Transverse colon (tissue), 4 donors: ENCODE measurements at regions not wholly inside any gene's neighbourhood (a gene's known extent, or its start where the extent isn't known, plus 50 kb on each side); places are given as distances from the start of the nearest gene placed in this dataset.

ENCODE experiments used
- DNase-seq: peaks from one replicate; pipeline ENCODE4 v3.0.0-alpha.2; 2019
- H3K27ac ChIP-seq, 4 donors: fragments of 200-600 bp; sonication (generic); 2 replicates each; pipeline ENCODE4 v1.5.1; 2016 to 2018; ENCODE audit warnings: inconsistent platforms in 4 of 4
- H3K27me3 ChIP-seq: fragments of 200-600 bp; sonication (generic); 2 replicates; pipeline ENCODE4 v1.5.1; 2017; ENCODE audit warnings: inconsistent platforms
- H3K36me3 ChIP-seq, 4 donors: fragments of 200-600 bp; sonication (generic); 2 replicates each; pipeline ENCODE4 v1.5.1; 2017 to 2019; ENCODE audit warnings: inconsistent platforms in 4 of 4
- H3K4me1 ChIP-seq, 4 donors: fragments of 200-600 bp; sonication (generic); 2 replicates each; pipeline ENCODE4 v1.5.1; 2017 to 2020; ENCODE audit warnings: inconsistent platforms in 4 of 4
- H3K4me3 ChIP-seq, 4 donors: fragments of 200-600 bp; sonication (generic); 1 replicate in 1 of 4; 2 replicates in 3 of 4; pipeline versions ENCODE4 v1.5.1 to v1.6.1; 2017 to 2019; ENCODE audit warnings: inconsistent platforms in 4 of 4
- H3K9me3 ChIP-seq, 2 donors: fragments of 200-600 bp; sonication (generic); 2 replicates each; pipeline ENCODE4 v1.5.1; 2017 to 2019; ENCODE audit warnings: inconsistent platforms in 2 of 2
- EP300 ChIP-seq: sonication (generic); formaldehyde crosslinking; IDR thresholded peaks from one replicate; pipeline ENCODE4 v1.6.1; 2017; ENCODE audit warnings: antibody characterized with exemption, low read depth
- POLR2A ChIP-seq: fragments of 450-650 bp; IDR thresholded peaks from one replicate; pipeline ENCODE4 v1.6.1; 2016; ENCODE audit warnings: antibody characterized with exemption, mild to moderate bottlenecking, moderate library complexity
- POLR2AphosphoS5 ChIP-seq, 3 donors: sonication (generic); formaldehyde crosslinking; IDR thresholded peaks; one replicate each; pipeline ENCODE4 v1.6.1; 2016; ENCODE audit warnings: antibody characterized with exemption in 3 of 3
- WGBS, 2 donors: methylation state at CpG; one replicate each; pipeline ENCODE4 v1.1.5; 2018; ENCODE audit warnings: low coverage in 1 of 2; 5-methylcytosine and 5-hydroxymethylcytosine counted together
- in situ Hi-C, 4 donors: fragments of 200-750 bp; cut with MboI; loops; one replicate each; pipeline versions ENCODE4 v1.15.0 to v1.15.1; 2017; ENCODE audit warnings: low sequenced_read_pairs in 3 of 4, low pct_ligation_motif_present in 1 of 4, low pct_unique_long_range_greater_than_20kb in 1 of 4
- intact Hi-C: fragments of 100-400 bp; cut with DNase I; formaldehyde crosslinking; loops from one replicate; pipeline ENCODE4 v1.15.1; 2023; ENCODE audit warnings: low total_unique reads
- TF ChIP-seq, protein P1 (sequence below), 5 experiments: fragments of 200-600 bp in 3 of 5; fragments of 450-650 bp in 2 of 5; sonication (generic) in 3 of 5; IDR thresholded peaks; 1 replicate in 2 of 5; 2 replicates in 3 of 5; pipeline ENCODE4 v1.5.1; 2016 to 2017; ENCODE audit warnings: antibody characterized with exemption in 5 of 5, inconsistent platforms in 3 of 5, mild to moderate bottlenecking in 2 of 5, moderate library complexity in 1 of 5

DNA sequence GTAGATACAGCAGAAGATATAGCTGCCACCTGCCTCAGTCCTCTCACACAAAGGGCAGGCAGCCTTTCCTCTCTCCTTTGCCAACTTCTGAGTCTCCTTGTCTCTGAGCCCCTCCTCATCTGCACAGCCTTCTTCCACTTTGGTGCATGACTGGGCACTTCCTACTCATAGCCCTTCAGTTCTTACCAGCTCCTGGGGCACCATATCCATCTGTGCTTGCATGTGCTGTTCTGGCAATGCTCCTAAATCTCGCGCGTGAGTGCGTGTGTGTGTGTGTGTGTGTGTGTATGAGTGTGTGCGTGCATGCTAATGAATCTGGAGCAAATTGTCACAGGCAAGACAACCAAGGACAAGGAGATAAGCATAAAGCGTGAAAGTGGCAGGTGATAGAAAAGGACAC is 1271.6 kb upstream of the SORCS1 start:
- no peak for DNase-seq
- Histone ChIP-seq H3K4me3 (no peak overlapping the region), H3K27ac (no peak overlapping the region), H3K4me1 (no peaks in the 10 kb centered on the region), H3K36me3 (no peaks in the 10 kb centered on the region), H3K9me3 (no peaks in the 10 kb centered on the region), H3K27me3 (no peaks in the 10 kb centered on the region)
- in situ Hi-C loops (no loop called here), intact Hi-C loops (no loop called here)
- 71 to 89% methylated on average over 4 to 6 of the region's 6 CpGs for WGBS, 2 donors
- TF ChIP-seq POLR2A: no peak
- TF ChIP-seq, protein P1, sequence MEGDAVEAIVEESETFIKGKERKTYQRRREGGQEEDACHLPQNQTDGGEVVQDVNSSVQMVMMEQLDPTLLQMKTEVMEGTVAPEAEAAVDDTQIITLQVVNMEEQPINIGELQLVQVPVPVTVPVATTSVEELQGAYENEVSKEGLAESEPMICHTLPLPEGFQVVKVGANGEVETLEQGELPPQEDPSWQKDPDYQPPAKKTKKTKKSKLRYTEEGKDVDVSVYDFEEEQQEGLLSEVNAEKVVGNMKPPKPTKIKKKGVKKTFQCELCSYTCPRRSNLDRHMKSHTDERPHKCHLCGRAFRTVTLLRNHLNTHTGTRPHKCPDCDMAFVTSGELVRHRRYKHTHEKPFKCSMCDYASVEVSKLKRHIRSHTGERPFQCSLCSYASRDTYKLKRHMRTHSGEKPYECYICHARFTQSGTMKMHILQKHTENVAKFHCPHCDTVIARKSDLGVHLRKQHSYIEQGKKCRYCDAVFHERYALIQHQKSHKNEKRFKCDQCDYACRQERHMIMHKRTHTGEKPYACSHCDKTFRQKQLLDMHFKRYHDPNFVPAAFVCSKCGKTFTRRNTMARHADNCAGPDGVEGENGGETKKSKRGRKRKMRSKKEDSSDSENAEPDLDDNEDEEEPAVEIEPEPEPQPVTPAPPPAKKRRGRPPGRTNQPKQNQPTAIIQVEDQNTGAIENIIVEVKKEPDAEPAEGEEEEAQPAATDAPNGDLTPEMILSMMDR (IDR thresholded peaks at IDR 0.05): no peak
- TF ChIP-seq EP300: no peak
- TF ChIP-seq POLR2AphosphoS5 (IDR thresholded peaks at IDR 0.05): no peak

DNA sequence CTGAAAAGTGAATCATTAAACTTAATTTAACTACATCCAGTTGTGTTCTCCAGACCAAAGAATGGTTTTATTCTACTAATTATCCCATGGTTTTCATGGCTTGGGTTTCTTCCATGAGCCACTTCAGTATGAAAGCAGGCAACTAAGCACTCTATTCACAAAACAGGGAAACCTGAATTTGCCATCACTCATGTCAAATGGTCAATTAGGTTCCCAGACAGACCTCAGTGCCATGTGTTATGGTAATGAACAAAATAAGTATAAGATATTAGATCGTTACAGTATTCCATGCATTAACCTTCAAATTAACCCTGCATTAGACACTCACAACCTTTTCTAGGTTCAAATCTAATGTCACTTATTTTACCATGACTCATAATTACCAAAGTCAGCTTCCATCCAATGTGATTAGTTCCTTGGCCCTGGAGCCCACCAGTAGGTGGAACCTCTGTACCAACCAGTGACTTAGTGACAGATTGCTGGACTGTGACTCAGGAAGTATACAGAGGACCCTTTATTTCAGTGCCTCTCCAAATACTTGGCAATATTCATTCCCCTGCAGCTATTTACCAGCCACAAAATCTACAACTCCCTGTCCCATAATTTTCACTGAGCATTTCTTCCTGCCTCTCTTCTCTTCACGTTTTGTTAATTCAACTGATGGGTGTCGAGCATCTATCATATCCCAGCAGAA is 1270.2 kb upstream of the SORCS1 start:
- DNase-seq: no peak
- WGBS, 2 donors: 75% methylated on average over 3 of the region's 3 CpGs
- in situ Hi-C loops (no loop called here), intact Hi-C loops (no loop called here)
- H3K4me1 ChIP-seq: no peaks in the 10 kb centered on the region
- H3K9me3 ChIP-seq: no peaks in the 10 kb centered on the region
- H3K27me3 ChIP-seq: no peaks in the 10 kb centered on the region
- no peak overlapping the region for H3K27ac ChIP-seq
- TF ChIP-seq EP300: no peak
- no peak for TF ChIP-seq POLR2A
- TF ChIP-seq, protein P1 (IDR thresholded peaks at IDR 0.05): no peak
- no peak for TF ChIP-seq POLR2AphosphoS5 (IDR thresholded peaks at IDR 0.05)
- H3K36me3 ChIP-seq: no peaks in the 10 kb centered on the region
- H3K4me3 ChIP-seq: no peak overlapping the region

DNA sequence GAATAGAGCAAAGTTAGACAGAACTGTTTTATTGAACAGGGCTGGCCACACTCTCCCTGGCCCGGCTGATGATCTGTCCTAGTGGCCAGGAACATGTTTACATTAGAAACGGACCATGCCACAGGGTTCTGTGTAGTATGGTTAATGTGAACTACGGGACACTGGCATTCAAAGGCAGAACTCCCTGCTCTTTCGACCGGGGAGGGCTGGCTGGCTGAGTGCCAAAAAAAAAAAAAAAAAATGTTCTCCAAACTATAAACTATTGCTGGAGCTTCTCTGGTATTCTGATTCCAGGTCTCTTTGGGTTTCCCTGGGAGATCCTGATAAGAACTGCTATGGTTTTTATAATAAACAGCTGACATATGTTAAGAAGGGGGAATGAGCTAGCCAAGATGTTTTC is 1262.6 kb upstream of the SORCS1 start:
- in situ Hi-C loops: no loop called here
- no peaks in the 10 kb centered on the region for H3K36me3 ChIP-seq
- WGBS, 2 donors: 0 to 15% methylated on average over 3 to 5 of the region's 5 CpGs
- no peaks in the 10 kb centered on the region for H3K27me3 ChIP-seq
- no peaks in the 10 kb centered on the region for H3K9me3 ChIP-seq
- intact Hi-C loops: no loop called here
- no peak overlapping the region for H3K4me3 ChIP-seq
- H3K27ac ChIP-seq: no peak overlapping the region
- TF ChIP-seq POLR2AphosphoS5 (IDR thresholded peaks at IDR 0.05): no peak
- TF ChIP-seq POLR2A: no peak
- TF ChIP-seq EP300: no peak
- TF ChIP-seq, protein P1 (IDR thresholded peaks at IDR 0.05): no peak
- DNase-seq: no peak
- peaks cover 0 to 11% (median 5%) of the 10 kb centered on the region in 4 donors for H3K4me1 ChIP-seq

DNA sequence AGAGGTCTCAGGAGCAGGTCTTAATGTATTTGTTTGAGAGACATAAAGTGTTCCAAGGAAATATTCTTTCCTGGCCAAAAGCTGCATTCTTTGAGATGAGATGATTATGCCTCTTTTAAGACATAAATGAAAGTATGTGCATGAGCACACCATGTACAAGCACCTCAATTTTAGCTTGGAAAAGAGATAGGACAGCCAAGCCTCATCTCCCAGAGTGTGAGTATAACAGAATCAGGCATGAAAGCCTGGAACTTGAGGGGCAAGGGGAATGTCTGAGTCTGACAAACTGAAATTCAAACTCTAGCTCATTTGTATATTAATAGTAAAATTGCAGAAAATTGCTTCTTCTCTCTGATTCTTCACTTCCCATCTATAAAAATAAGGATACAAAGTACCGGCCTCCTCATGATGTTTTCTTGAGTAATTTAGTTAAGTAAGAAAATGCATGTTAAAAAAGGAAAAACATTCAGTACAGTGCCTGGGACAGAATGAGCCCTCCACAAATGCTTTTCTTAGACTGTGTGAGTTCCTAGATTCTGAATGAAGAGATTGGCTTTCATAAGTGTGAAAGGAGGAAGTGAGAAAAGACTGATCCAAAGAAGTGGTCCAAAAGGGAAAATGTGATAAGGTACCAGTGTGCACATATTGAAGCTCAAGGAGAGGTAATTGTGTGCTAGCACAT is 1260.9 kb upstream of the SORCS1 start:
- intact Hi-C loops (no loop called here), in situ Hi-C loops (no loop called here)
- no peak overlapping the region for H3K27ac ChIP-seq
- TF ChIP-seq POLR2AphosphoS5 (IDR thresholded peaks at IDR 0.05): no peak
- no peak for TF ChIP-seq EP300
- no peak for TF ChIP-seq POLR2A
- TF ChIP-seq, protein P1 (IDR thresholded peaks at IDR 0.05): no peak
- no peak for DNase-seq
- 76 to 100% methylated on average over 1 of the region's 1 CpG for WGBS, 2 donors
- H3K27me3 ChIP-seq: no peaks in the 10 kb centered on the region
- H3K4me3 ChIP-seq: no peak overlapping the region
- peaks cover 0 to 11% (median 5%) of the 10 kb centered on the region in 4 donors for H3K4me1 ChIP-seq
- H3K36me3 ChIP-seq: no peaks in the 10 kb centered on the region
- no peaks in the 10 kb centered on the region for H3K9me3 ChIP-seq
